ENCODE measurements at regions not wholly inside any gene's neighbourhood (a gene's known extent, or its start where the extent isn't known, plus 50 kb on each side); places are given as distances from the start of the nearest gene placed in this dataset.

DNA sequence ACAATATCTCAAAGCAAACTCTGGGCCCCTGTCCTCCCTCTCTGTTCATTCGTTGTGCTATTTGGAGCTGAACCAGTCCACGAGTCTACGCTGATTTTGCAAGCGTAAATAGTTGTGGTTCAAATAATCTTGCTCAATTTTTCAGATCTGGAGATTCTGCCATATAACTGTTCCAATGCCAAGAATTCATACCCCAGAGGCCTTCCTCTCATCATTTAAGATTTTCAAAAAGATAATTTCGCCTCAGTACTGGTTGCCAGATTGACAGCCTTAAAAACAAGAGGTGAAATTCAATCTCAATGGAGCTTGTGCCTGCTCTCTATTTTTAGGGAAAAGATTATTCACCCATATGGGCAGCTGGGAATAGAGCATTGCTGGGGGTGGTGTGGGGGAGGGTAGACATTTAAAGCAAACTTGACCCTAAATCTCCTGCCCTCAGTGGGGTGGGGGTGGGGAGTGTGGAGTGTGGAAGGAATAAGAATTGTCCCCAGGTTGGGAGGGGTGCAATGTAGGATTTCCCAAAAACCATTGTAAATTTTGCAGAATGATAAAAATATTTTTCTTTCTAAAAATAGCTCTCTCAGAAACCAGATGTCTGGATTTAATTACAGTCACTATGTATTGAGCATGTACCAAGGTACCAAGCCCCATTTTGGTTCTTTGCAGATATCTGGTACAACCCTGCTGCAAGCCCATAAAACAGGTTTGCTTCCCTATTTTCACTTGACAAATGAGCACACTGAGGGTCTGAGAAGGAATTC, 104.7 kb upstream of the EEPD1 start:
- POLR2A ChIA-PET: interaction anchor here (0.7 kb wide), 1 partner anchor 19 kb away, joined by 3 read pairs; no protein-coding TSS in a partner anchor
- CTCF ChIA-PET: interaction anchor here (0.7 to 3.1 kb wide), 10 partner anchors 9 to 243 kb away, joined by 3 to 16 read pairs (median 4); no protein-coding TSS in a partner anchor
- peak; percentile 93 for DNase-seq (ENCODE audit: low read depth)
- Histone ChIP-seq H3K27me3 (ENCODE audit: control insufficient read depth, insufficient read depth, low read length) (no peaks in the 10 kb centered on the region; the same call in 1 of the 2 replicates), H3K36me3 (ENCODE audit: control insufficient read depth, insufficient read depth, low read length) (no peaks in the 10 kb centered on the region), H3K4me3 (ENCODE audit: low read depth, low read length) (no peak overlapping the region)
- TF ChIP-seq, protein P1, sequence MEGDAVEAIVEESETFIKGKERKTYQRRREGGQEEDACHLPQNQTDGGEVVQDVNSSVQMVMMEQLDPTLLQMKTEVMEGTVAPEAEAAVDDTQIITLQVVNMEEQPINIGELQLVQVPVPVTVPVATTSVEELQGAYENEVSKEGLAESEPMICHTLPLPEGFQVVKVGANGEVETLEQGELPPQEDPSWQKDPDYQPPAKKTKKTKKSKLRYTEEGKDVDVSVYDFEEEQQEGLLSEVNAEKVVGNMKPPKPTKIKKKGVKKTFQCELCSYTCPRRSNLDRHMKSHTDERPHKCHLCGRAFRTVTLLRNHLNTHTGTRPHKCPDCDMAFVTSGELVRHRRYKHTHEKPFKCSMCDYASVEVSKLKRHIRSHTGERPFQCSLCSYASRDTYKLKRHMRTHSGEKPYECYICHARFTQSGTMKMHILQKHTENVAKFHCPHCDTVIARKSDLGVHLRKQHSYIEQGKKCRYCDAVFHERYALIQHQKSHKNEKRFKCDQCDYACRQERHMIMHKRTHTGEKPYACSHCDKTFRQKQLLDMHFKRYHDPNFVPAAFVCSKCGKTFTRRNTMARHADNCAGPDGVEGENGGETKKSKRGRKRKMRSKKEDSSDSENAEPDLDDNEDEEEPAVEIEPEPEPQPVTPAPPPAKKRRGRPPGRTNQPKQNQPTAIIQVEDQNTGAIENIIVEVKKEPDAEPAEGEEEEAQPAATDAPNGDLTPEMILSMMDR (IDR thresholded peaks at IDR 0.05; ENCODE audit: insufficient read depth, low read depth, low read length): no peak

DNA sequence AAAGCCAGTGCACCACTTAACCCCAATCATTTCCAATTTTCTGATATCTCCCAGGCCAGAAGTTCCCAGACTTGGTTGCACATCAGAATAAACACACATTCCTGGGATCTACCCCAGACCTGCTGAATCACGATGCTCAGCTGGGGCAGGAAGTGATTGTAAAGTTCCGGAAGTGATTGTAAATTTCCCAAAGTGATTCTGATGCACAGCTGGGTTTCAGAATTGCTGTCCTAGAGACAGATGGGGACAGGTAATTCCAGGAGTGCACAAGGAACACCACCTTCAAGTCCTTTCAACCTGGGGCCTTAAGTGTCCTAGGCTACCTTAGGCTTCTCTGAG, 104.2 kb upstream of the EEPD1 start:
- no peak for DNase-seq (ENCODE audit: low read depth)
- H3K27me3 ChIP-seq (ENCODE audit: control insufficient read depth, insufficient read depth, low read length): no peaks in the 10 kb centered on the region; the same call in 1 of the 2 replicates
- ChIA-PET CTCF (interaction anchor here (1.0 to 3.1 kb wide), 11 partner anchors 9 to 243 kb away, joined by 3 to 16 read pairs (median 4); no protein-coding TSS in a partner anchor), POLR2A (interaction anchor here (0.7 kb wide), 1 partner anchor 19 kb away, joined by 3 read pairs; no protein-coding TSS in a partner anchor)
- no peak overlapping the region for H3K4me3 ChIP-seq (ENCODE audit: low read depth, low read length)
- no peaks in the 10 kb centered on the region for H3K36me3 ChIP-seq (ENCODE audit: control insufficient read depth, insufficient read depth, low read length)
- TF ChIP-seq, protein P1 (IDR thresholded peaks at IDR 0.05; ENCODE audit: insufficient read depth, low read depth, low read length): no peak

DNA sequence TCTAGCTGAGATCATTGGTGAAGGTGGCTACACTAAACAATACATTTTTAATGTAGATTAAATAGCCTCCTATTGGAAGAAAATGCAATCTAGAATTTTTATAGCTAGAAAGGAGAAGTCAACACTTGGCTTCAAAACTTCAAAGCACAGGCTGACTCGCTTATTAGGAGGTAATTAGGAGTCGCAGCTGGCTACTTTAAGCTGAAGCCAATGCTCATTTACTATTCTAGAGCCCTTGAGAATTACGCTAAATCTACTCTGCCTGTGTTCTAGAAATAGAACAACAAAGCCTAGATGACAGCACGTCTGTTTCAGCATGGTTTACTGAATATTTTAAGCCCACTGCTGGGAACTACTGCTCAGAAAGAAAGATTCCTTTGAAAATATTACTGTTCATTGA, 101.6 kb upstream of the EEPD1 start:
- DNase-seq (ENCODE audit: low read depth): no peak
- CTCF ChIA-PET: interaction anchor here (0.8 to 1.2 kb wide), 2 partner anchors 12 to 40 kb away, joined by 3 to 4 read pairs; no protein-coding TSS in a partner anchor
- TF ChIP-seq, protein P1 (IDR thresholded peaks at IDR 0.05; ENCODE audit: insufficient read depth, low read depth, low read length): no peak
- Histone ChIP-seq H3K4me3 (ENCODE audit: low read depth, low read length) (no peak overlapping the region), H3K27me3 (ENCODE audit: control insufficient read depth, insufficient read depth, low read length) (no peaks in the 10 kb centered on the region; the same call in 1 of the 2 replicates), H3K36me3 (ENCODE audit: control insufficient read depth, insufficient read depth, low read length) (no peaks in the 10 kb centered on the region)
- POLR2A ChIA-PET: no interaction called here

DNA sequence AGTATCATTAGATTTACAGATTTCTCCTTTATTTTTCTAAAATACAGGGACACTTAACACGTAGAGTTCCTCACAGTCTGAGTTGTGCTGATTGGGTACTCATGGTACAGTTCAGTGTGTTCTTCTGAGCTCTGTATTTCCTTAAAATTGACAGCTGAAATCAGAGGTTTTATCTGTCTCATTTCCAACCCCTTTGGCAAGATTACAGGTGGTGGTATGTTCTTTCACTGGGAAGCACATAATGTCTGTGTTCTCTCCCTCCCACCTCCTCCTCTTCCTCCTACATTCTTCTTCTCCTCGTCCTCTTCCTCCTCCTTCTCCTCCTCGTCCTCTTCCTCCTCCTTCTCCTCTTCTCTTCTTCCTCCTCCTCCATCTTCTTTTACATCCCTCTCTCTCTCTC, 99.5 kb upstream of the EEPD1 start:
- DNase-seq (ENCODE audit: low read depth): no peak
- ChIA-PET POLR2A (no interaction called here), CTCF (interaction anchor here (1.3 kb wide), 1 partner anchor 67 kb away, joined by 3 read pairs; no protein-coding TSS in a partner anchor)
- H3K27me3 ChIP-seq (ENCODE audit: control insufficient read depth, insufficient read depth, low read length): no peaks in the 10 kb centered on the region; the same call in 1 of the 2 replicates
- TF ChIP-seq, protein P1 (IDR thresholded peaks at IDR 0.05; ENCODE audit: insufficient read depth, low read depth, low read length): no peak
- no peaks in the 10 kb centered on the region for H3K36me3 ChIP-seq (ENCODE audit: control insufficient read depth, insufficient read depth, low read length)
- no peak overlapping the region for H3K4me3 ChIP-seq (ENCODE audit: low read depth, low read length)

DNA sequence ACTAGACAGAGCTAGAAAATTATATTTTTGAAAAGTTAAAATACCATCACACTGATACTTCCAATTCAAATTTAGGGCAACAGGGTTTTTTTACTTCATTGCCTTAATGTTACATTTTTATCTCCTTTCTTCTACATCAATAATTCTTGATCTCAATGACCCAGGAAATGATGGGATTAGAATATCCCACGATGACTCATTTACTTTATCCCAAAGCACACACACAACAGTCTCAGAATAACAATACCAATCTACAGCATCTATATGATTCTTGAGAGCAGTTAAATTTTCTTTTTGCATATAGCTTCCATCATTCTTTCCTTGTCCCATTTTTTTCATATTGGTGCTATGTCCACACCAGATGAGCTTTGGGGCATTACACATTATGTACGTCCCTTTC, 98.4 kb upstream of the EEPD1 start:
- H3K36me3 ChIP-seq (ENCODE audit: control insufficient read depth, insufficient read depth, low read length): no peaks in the 10 kb centered on the region
- CTCF ChIA-PET: interaction anchor here (0.9 to 1.3 kb wide), 2 partner anchors 66 to 231 kb away, joined by 3 to 4 read pairs; no protein-coding TSS in a partner anchor
- POLR2A ChIA-PET: no interaction called here
- TF ChIP-seq, protein P1 (IDR thresholded peaks at IDR 0.05; ENCODE audit: insufficient read depth, low read depth, low read length): no peak
- no peaks in the 10 kb centered on the region; the same call in 1 of the 2 replicates for H3K27me3 ChIP-seq (ENCODE audit: control insufficient read depth, insufficient read depth, low read length)
- DNase-seq (ENCODE audit: low read depth): no peak
- no peak overlapping the region for H3K4me3 ChIP-seq (ENCODE audit: low read depth, low read length)

Measured in BJ (cell line).